ENCODE measurements at regions not wholly inside any gene's neighbourhood (a gene's known extent, or its start where the extent isn't known, plus 50 kb on each side); places are given as distances from the start of the nearest gene placed in this dataset.

DNA sequence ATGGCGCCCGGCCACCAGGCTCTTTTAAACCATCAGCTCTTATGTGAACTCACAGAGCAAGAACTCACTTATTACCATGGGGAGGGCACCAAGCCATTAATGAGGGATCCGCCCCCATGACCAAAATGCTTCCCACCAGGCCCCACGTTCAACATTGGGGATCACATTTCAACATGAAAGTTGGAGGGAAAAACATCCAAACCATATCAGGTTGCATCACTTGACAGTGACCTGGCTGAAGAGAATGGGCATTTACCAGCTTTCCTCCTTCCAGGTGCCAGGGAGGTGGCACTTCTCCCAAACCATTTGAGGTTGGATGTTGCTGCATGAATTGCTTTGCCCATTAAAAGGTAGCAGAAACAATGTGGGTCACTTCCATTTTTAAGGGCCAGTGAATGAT is 115.6 kb upstream of the TNS3 start:
- in situ Hi-C loops (cut with HindIII; ENCODE audit: low pct_unique_long_range_greater_than_20kb, low sequenced_read_pairs), result no loop called here

DNA sequence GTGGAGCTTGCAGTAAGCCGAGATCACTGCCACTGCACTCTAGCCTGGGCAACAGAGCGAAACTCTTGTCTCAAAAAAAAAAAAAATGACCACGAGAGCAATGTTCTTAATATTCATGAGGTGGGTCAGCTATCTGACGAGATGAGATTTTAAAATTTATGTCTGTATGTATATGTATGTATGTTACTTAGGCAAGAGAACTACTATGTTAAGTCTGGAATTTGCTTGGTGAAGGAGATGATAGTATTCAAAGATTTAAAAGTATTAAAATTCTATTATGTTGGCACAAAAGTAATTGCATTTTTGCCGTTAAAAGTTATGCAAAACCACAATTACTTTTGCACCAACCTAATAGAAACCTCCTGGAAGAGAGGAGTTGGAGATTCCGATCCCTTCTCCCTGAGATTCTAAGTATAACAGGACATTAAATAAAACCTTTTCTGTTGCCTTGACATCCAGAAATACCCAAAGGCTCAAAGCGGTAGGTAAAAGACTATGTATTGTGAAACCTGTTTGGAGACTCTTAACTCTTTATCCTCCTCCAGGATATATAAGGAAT is 114.3 kb upstream of the TNS3 start:
- DNase-seq (ENCODE audit: low read depth, low spot score), result no peak
- in situ Hi-C loops (cut with HindIII; ENCODE audit: low pct_unique_long_range_greater_than_20kb, low sequenced_read_pairs), result no loop called here

More for the DNA sequence above, 115.6 kb upstream of the TNS3 start:
- no peak for DNase-seq (ENCODE audit: low read depth, low spot score)

DNA sequence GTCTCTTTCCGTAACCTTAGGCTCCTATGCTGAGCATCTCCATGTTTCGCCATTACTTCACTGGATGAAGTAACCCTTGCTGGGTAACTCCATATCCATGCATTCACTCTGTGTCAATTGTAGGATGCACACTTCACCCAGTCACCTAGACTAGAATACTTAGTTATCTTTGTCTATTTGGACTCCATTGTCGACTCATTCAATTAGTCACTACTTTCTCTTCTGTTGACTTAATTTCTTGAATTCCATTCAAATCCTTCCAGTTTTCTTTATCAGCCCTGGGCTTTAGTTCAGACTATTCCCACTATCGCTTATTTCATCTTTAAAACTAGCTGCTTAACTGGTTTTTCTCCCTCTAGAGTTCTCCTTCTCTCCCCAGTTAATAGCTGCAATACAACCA is 111.3 kb upstream of the TNS3 start:
- DNase-seq (ENCODE audit: low read depth, low spot score), result no peak
- in situ Hi-C loops (cut with HindIII; ENCODE audit: low pct_unique_long_range_greater_than_20kb, low sequenced_read_pairs), result no loop called here

DNA sequence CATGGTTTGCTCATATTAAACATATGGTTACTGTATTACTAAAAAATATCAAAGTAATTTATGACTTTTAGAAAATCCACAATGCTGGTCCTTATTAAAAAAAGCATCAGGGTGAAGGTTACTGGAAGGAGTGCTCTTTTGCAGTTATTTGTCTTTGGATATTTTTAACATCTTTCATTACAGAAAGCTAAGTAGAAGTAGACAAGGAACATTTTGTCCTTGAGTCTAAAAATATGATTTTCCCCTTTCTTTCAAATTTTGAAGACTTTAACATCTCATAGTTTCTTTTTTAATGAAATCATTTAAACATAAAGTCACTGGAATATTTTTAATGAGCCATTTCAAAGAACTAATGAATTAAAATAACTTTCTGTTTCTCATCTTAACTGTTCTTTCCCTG is 110.1 kb upstream of the TNS3 start:
- no peak for DNase-seq (ENCODE audit: low read depth, low spot score)
- in situ Hi-C loops (cut with HindIII; ENCODE audit: low pct_unique_long_range_greater_than_20kb, low sequenced_read_pairs), result no loop called here

DNA sequence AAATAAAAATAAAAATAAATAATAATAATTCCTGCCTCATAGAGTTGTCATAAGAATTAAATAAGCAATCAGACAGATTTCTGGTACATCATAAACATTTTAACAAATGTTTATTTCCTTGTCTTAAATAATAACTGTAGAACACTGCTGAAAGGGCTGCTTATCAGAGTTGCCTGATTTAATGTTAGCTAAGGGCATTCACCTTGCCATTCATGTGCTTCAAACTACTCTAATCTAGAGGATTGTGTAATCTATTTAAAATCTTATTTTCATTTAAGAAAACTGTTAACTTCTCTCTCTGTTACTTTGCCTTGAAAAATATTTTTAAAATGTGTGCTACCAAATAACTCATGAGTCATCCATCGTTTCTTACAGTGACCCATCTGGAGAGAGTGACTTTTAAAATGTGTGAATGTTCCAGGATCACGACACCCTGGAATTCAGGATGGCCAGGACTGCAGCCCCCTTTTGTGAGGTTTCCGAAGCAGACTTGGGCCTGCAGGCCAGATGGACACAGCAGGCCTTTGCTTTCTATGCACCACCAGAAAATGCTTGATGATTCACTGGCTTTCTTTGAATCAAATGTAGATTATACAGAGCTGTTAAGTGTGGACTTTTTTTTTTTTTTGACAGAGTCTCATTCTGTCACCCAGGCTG is 109.1 kb upstream of the TNS3 start:
- no peak for DNase-seq (ENCODE audit: low read depth, low spot score)
- in situ Hi-C loops (cut with HindIII; ENCODE audit: low pct_unique_long_range_greater_than_20kb, low sequenced_read_pairs), result no loop called here

DNA sequence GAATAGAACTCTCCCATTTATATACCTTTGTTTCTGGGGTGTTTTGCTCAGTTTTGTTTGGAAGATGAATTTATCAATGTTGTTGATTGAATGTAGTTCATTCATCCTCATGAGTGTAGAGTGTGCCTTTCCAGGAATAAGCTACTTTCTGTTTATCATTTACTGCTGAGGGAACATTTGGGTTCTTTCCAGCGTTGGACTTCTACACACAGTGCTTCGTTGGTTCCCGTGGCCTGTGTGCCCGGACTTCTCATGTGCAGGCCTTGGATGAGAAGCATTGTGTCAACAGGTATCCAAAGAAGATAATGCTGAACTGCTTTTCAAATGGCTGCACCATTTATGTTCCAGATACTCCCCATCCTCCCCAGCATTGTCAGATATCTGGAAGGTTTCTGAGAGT is 107.6 kb upstream of the TNS3 start:
- in situ Hi-C loops (cut with HindIII; ENCODE audit: low pct_unique_long_range_greater_than_20kb, low sequenced_read_pairs), result no loop called here

DNA sequence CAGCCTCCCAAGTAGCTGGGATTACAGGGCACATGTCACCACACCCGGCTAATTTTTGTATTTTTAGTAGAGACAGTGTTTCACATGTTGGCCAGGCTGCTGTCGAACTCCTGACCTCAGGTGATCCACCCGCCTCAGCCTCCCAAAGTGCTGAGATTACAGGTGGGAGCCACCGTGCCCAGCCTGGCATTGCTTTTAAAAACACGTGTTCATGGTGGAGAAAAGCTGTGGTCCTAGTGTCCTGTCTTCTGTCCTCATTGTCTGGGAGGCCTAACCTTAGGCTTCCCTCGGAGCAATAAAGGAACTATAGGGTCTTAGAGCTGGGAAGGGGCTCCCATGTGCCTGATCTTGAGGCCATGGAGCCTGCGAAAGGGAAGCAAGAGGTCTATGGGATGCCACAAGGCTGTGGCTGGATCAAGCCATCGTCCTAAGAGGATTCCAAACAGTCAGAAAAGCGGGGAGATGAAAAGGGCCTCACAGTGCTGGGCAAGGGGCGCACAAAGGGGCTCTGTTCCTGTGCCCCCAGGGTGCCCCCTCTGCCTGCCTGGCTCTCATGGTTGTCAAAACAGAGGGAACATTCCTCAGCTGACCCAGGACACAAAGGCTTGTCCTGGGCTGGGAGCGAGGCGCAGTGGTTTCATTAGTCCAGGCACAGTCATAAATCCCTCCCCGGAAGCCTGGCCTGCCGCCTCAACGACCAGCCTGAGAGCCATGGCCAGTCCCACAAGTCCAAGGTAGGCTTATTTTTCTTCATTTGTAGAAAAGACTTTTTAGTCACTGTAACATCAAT is 106.6 kb upstream of the TNS3 start:
- DNase-seq (ENCODE audit: low read depth, low spot score), result peak; percentile 73
- in situ Hi-C loops (cut with HindIII; ENCODE audit: low pct_unique_long_range_greater_than_20kb, low sequenced_read_pairs), result no loop called here

More for the DNA sequence above, 107.6 kb upstream of the TNS3 start:
- no peak for DNase-seq (ENCODE audit: low read depth, low spot score)

DNA sequence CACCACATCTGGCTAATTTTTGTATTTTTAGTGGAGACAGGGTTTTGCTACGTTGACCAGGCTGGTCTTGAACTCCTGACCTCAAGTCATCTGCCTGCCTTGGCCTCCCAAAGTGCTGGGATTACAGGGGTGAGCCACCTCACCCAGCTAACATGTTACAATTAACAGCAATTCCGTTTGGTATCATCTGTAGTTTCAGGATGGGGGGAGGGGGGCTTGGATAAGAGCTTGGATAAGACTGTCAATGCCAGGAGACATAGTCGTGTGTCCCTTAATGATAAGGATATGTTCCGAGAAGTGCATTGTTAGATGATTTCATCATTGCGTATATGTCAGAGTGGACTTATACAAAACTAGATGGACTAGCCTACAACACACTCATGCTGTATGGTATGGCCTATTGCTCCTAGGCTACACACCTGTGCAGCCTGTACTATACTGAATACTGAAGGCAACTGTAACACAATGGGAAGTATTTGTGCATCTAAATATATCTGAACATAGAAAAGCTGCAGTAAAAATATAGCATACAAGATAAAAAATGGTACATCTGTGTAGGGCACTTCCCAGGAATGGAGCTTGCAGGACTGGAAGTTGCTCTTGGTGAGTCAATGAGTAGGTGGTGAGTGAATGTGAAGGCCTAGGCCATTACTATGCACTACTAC is 103.9 kb upstream of the TNS3 start:
- no peak for DNase-seq (ENCODE audit: low read depth, low spot score)
- in situ Hi-C loops (cut with HindIII; ENCODE audit: low pct_unique_long_range_greater_than_20kb, low sequenced_read_pairs), result no loop called here

DNA sequence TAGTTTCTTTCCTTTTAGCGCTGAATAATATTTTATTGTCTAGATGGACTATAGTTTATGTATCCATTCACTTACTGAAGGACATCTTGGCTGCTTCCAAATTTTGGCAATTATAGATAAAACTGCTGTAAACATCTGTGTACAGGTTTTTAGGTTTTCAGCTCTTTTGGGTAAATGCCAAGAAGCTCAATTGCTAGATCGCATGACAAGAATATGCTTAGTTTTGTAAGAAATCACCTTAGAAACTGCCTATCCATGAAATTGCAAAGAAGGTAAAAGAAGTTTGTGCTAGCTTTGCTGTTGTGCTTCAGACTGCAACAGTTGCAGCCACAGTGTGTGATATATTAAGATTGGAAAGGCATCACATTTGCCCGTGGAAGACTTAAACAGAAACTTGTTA is 103.2 kb upstream of the TNS3 start:
- DNase-seq (ENCODE audit: low read depth, low spot score), result no peak
- in situ Hi-C loops (cut with HindIII; ENCODE audit: low pct_unique_long_range_greater_than_20kb, low sequenced_read_pairs), result no loop called here

DNA sequence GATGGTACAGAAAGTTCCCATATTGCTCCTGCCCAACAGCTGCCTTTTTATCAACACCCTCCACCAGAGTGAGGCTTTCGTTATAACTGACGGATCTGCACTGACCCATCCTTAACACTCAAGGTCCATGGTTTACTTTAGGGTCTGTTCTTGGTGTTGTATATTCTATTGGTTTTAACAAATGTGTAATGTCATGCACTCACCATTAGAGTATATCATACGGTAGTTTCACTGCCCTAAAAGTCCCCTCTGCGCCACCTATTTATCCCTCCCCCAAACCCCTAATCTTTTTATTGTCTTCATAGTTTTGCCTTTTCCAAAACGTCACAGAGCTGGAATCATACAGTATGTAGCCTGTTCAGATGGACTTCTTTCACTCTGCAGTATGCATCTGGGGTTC is 102.8 kb upstream of the TNS3 start:
- in situ Hi-C loops (cut with HindIII; ENCODE audit: low pct_unique_long_range_greater_than_20kb, low sequenced_read_pairs), result no loop called here

DNA sequence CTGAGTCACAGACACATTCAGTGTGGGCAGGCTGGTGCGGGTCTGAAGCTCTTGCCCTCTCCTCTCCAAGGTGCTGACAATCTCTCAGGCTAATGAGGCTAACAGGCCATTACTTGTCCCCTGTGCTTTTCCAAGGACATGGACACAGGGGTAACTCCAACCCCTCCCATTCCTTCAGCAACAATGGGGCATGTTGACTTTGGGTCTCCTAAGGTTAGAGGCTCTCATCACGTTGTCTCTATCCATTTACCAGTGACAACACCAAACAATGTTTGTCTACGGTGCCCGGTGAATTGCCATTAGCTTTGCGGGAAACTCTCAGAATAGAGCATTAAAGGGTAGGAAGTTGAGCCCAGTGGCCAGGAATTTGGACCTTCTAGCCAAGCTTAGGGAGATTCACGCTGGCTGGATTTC is 101.6 kb upstream of the TNS3 start:
- in situ Hi-C loops (cut with HindIII; ENCODE audit: low pct_unique_long_range_greater_than_20kb, low sequenced_read_pairs), result no loop called here

More for the DNA sequence above, 102.8 kb upstream of the TNS3 start:
- no peak for DNase-seq (ENCODE audit: low read depth, low spot score)

DNA sequence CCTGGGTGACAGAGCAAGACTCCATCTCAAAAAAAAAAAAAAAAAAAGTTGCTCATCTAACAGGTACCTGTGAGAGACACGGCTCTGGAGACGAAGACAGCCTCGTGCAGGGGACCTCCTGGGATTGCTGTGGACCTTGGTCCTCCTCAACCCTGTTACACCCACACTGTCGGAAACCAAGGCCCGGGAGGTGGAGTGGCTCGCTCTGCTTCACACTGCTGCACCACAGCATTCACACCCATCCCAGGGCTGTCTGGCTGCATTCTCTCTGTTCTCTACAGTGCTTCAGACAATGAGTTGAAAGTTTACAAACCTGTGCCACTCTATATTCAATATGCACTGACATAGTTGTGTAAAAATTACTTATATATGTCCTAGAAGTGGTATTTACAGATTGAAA is 101.0 kb upstream of the TNS3 start:
- DNase-seq (ENCODE audit: low read depth, low spot score), result no peak

More for the DNA sequence above, 101.6 kb upstream of the TNS3 start:
- DNase-seq (ENCODE audit: low read depth, low spot score), result no peak

DNA sequence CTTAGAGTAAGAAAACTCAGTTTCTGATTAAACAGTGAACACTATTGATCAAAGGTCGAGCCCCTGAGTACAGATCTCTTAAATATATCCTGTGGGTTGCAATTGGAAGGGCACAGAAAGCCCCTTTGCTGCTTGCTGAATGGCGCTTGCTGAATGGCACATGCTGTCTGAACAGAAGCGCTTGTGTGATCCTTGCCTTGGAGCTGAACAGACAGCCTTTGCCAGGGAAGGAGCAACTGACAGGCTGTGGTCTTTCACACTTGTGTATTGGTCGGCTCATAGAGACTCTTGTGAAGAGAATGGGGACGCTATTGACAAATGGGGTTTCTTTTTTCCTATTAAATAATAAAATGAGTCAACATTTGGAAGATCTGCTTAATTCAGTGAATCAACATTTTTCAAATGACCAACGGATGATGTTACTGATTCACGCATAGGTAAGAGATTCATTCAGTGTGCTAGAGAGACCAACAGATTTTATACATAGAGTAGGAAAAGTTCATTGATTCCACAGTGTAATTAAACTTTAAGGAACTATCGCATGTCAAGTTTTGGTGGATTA is 99.4 kb upstream of the TNS3 start:
- in situ Hi-C loops (cut with HindIII; ENCODE audit: low pct_unique_long_range_greater_than_20kb, low sequenced_read_pairs), result no loop called here

More for the DNA sequence above, 101.0 kb upstream of the TNS3 start:
- in situ Hi-C loops (cut with HindIII; ENCODE audit: low pct_unique_long_range_greater_than_20kb, low sequenced_read_pairs), result no loop called here

DNA sequence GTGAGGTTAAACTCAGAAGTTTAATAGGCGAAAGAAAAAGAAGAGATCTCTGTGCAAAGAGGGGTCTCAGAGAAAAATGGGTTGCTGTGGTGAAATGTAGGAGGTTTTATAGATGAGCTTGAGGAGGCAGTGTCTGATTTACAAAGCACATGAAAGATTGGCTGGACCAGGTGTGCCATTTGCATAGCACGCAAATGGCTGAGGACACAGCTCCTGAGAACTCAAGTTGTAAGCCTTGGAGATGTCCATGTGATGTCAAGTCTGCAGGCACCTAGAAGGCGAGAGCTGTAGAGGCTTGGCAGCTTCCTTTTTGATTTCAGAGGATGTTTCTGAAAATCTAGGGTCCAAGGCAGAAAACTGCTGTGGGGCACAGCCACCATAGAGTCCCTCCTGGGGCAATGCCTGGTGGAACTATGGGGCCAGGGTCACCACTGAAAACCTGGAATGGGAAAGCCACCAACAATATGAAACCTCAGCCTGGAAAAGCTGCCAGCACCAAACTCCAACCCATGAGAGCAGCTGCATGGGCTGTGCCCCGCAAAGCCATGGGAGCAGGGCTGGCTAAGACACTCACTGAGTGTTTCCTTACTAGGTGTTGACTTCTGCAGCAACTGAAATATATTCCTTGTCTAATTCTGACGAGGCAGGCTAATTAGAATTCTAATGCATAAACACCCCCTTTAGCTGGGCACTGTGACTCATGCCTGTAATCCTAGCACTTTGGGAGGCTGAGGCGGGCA is 96.9 kb upstream of the TNS3 start:
- in situ Hi-C loops (cut with HindIII; ENCODE audit: low pct_unique_long_range_greater_than_20kb, low sequenced_read_pairs), result no loop called here
- DNase-seq (ENCODE audit: low read depth, low spot score), result no peak

More for the DNA sequence above, 99.4 kb upstream of the TNS3 start:
- peak; percentile 64 for DNase-seq (ENCODE audit: low read depth, low spot score)

DNA sequence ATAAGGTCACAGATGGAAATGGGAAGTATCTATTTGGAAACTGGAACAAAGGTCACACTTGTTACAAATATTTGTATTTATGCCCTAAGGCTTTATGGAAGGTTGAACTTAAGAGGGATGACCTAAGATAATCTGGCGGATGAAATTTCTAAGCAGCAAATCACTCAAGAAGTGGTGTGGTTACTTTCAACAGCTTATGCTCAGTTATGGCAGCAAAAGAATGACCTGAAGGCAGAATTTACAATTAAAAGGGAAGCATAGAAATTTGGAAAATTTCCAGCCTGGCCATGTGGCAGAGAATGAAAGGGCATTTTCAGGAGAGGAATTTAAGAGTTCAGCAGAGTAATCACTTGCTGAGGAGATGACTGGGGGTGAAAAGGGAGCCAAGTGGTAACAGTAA is 95.8 kb upstream of the TNS3 start:
- in situ Hi-C loops (cut with HindIII; ENCODE audit: low pct_unique_long_range_greater_than_20kb, low sequenced_read_pairs), result no loop called here
- peak; percentile 94 for DNase-seq (ENCODE audit: low read depth, low spot score)

DNA sequence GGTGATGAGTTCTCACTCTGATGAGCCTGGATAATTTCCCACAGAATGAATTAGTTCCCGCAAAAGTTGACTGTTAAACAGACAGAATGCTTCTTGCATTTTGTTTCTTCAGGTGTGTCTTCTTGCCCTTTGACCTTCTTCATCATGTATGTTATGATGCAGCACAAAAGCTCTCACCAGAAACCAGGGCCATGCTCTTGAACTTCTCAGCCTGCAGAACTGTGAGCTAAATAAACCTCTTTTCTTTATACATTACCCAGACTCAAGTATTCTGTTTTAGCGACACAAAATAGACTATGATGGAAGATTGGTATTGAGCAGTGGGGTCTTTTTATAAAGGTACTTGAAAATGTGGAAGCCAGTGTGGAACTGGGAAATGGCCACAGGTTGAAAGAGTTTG is 95.2 kb upstream of the TNS3 start:
- DNase-seq (ENCODE audit: low read depth, low spot score), result no peak
- in situ Hi-C loops (cut with HindIII; ENCODE audit: low pct_unique_long_range_greater_than_20kb, low sequenced_read_pairs), result no loop called here

DNA sequence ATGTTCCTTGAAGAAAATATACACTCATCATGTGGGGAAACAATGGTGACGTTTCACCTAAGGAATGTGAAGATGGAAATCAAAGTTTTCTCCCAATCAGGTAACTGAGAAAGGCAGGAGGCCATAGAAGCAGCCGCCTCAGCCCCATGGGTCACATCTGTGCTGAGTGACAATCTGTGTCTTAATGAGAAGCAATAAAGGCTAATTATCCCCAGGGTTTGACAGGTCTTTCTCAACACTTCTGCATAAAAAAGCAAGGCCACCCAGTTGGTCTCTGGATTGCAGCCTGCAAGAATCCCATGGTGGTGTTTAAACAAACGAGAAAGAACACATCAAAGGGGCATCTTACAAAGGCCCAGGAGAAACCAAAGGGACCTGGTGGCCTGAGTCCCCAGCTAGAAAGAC is 91.1 kb upstream of the TNS3 start:
- in situ Hi-C loops (cut with HindIII; ENCODE audit: low pct_unique_long_range_greater_than_20kb, low sequenced_read_pairs), result no loop called here
- DNase-seq (ENCODE audit: low read depth, low spot score), result no peak

Data from SK-MEL-5 (cell line).